Cardiac muscle cell (in vitro differentiated cells and primary cell): ENCODE measurements at regions not wholly inside any gene's neighbourhood (a gene's known extent, or its start where the extent isn't known, plus 50 kb on each side); places are given as distances from the start of the nearest gene placed in this dataset.

ENCODE experiments used
- DNase-seq, 2 donors: peaks; one replicate each; pipeline versions ENCODE4 v3.0.0 to v3.0.0-alpha.2; 2010 to 2017; ENCODE audit warnings: low read depth in 1 of 2, low spot score in 1 of 2
- H3K27ac ChIP-seq: fragments of 200-600 bp; sonication (generic); 2 replicates; pipeline ENCODE4 v1.5.1; 2016
- H3K27me3 ChIP-seq: fragments of 200-600 bp; sonication (generic); 2 replicates; pipeline ENCODE4 v1.6.0; 2016; ENCODE audit warnings: control low read depth
- H3K36me3 ChIP-seq: fragments of 200-600 bp; sonication (generic); 2 replicates; pipeline ENCODE4 v1.5.1; 2016; ENCODE audit warnings: control low read depth
- H3K4me1 ChIP-seq: fragments of 200-600 bp; sonication (generic); 2 replicates; pipeline ENCODE4 v1.8.1; 2017; ENCODE audit warnings: low read depth, mild to moderate bottlenecking, mixed run types
- H3K4me3 ChIP-seq: fragments of 200-600 bp; sonication (generic); 2 replicates; pipeline ENCODE4 v1.5.1; 2016; ENCODE audit warnings: mild to moderate bottlenecking
- H3K9me3 ChIP-seq: fragments of 200-600 bp; sonication (generic); 2 replicates; pipeline ENCODE4 v1.5.1; 2017; ENCODE audit warnings: low read depth, mild to moderate bottlenecking, control low read depth
- CTCF ChIP-seq: IDR thresholded peaks from 2 replicates; pipeline ENCODE4 v1.5.1; 2012; ENCODE audit warnings: low read depth, mild to moderate bottlenecking, low read length

DNA sequence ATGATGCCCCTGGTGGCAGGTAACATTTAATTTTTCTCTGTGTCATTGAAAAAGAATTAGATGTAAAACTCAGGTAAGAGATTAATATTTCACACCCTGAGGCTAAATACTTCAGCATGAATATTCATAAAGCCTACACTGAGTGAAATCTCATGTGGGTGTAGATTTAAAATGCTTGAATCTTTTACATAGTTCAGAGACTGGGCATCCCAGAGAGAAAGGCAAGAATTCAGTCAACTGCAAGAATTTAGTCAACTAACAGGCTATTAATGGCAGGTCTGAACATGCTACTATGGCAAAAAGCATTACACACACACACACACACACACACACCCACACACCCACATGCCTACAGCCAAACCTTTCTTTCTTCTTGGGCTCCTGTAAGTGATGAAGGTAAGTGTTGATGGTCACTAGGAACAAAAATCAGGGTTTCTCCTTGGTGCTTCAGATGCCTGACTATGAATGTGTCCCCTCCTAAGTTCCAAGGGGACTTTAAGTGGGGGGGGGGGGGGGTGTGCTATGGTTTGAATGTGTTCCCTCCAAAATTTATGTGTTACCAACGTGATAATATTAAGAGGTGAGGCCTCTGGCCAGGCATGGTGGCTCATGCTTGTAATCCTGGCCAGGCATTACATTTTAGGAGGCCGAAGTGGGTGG is 63.7 kb upstream of the PSMD7 start:
- Histone ChIP-seq H3K27me3 (no peaks in the 10 kb centered on the region), H3K9me3 (no peaks in the 10 kb centered on the region), H3K27ac (no peak overlapping the region), H3K36me3 (no peaks in the 10 kb centered on the region), H3K4me3 (no peak overlapping the region), H3K4me1 (no peaks in the 10 kb centered on the region)
- TF ChIP-seq CTCF = no peak
- no peak for DNase-seq

- DNase-seq = no peak
- TF ChIP-seq CTCF = no peak
- no peaks in the 10 kb centered on the region for H3K4me1 ChIP-seq
- no peaks in the 10 kb centered on the region for H3K36me3 ChIP-seq
- no peak overlapping the region for H3K27ac ChIP-seq
- no peaks in the 10 kb centered on the region for H3K27me3 ChIP-seq
- H3K4me3 ChIP-seq = no peak overlapping the region
- H3K9me3 ChIP-seq = no peaks in the 10 kb centered on the region
Observed at GRCh38 chr16:74230126-74230525, 66.5 kb upstream of the PSMD7 start.

GRCh38 chr16:74226338-74226954 is 70.2 kb upstream of the PSMD7 start:
- no peaks in the 10 kb centered on the region for H3K9me3 ChIP-seq
- H3K4me3 ChIP-seq = no peak overlapping the region
- no peaks in the 10 kb centered on the region for H3K4me1 ChIP-seq
- DNase-seq = peak; percentile 8 to 36
- H3K27me3 ChIP-seq = no peaks in the 10 kb centered on the region
- H3K27ac ChIP-seq = no peak overlapping the region
- TF ChIP-seq CTCF = peak; percentile 60
- no peaks in the 10 kb centered on the region for H3K36me3 ChIP-seq

GRCh38 chr16:74224828-74225612 is 71.6 kb upstream of the PSMD7 start:
- H3K27me3 ChIP-seq = no peaks in the 10 kb centered on the region
- no peaks in the 10 kb centered on the region for H3K9me3 ChIP-seq
- H3K4me1 ChIP-seq = no peaks in the 10 kb centered on the region
- no peaks in the 10 kb centered on the region for H3K36me3 ChIP-seq
- DNase-seq = peak; percentile 1 to 63
- H3K27ac ChIP-seq = no peak overlapping the region
- no peak overlapping the region for H3K4me3 ChIP-seq
- no peak for TF ChIP-seq CTCF

DNA sequence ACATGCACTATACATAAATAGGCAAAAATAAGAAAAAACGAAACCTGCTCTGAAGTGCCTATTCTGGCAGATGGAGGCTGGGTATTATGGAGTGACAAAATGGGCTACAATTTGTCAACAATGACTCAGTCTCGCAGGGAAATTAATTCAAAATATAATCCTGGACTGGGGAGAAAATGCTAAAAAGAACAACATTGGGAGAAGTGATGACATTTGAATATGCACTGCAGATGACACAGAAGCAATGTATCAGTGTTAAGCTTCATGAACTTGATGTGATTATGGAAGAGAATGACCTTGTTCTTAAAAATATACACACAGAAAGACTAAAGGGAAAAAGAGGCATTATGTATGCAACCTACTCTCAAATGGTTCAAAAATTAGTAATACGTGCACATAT is 74.8 kb upstream of the PSMD7 start:
- no peaks in the 10 kb centered on the region for H3K9me3 ChIP-seq
- H3K36me3 ChIP-seq = no peaks in the 10 kb centered on the region

More for the DNA sequence above, 74.8 kb upstream of the PSMD7 start:
- Histone ChIP-seq H3K27ac (no peak overlapping the region), H3K27me3 (no peaks in the 10 kb centered on the region), H3K4me3 (no peak overlapping the region), H3K4me1 (no peaks in the 10 kb centered on the region)
- DNase-seq = no peak
- no peak for TF ChIP-seq CTCF
